ENCODE measurements at regions not wholly inside any gene's neighbourhood (a gene's known extent, or its start where the extent isn't known, plus 50 kb on each side); places are given as distances from the start of the nearest gene placed in this dataset.

DNA sequence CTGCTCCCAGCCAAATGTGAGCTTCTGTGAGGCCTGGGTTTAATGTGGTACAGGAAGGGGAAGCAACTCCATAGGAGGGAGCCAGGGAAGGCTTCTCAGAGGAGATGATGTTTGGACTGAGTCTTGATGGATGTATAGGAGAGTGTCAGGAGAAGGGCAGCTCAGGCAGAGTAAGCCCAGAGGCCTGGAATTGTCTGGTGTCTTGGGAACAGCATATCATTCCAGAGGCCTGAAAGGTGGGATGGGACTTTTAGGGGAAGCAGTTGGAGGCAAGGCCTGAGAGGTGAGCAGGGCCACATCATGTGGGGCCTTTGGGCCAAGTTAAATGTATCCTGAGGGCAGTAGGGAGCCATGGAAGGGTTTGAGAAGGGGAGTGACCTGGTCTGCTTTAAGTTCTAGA, 148.6 kb upstream of the WNT4 start:
- TF ChIP-seq EZH2 (IDR thresholded peaks at IDR 0.05; ENCODE audit: borderline replicate concordance, low read length) = no peak
- TF ChIP-seq CTCF (IDR thresholded peaks at IDR 0.05; ENCODE audit: low read length) = no peak

Data from OCI-LY1 (cell line).